ENCODE measurements at regions not wholly inside any gene's neighbourhood (a gene's known extent, or its start where the extent isn't known, plus 50 kb on each side); places are given as distances from the start of the nearest gene placed in this dataset.

- peaks cover 0 to 10% (median 0%) of the 10 kb centered on the region in 5 donors for H3K4me1 ChIP-seq (ENCODE audit: control insufficient read depth in 5 of 5, insufficient read depth in 5 of 5, low read length in 5 of 5)
- ATAC-seq (ENCODE audit: insufficient read depth, low FRiP score): no peak
- no peak overlapping the region for H3K27ac ChIP-seq (ENCODE audit: low read depth in 1 of 2, low read length in 1 of 2)
- no peak for TF ChIP-seq CTCF (IDR thresholded peaks at IDR 0.05; ENCODE audit: control extremely low read depth, extremely low read depth)
- WGBS, 2 donors: 78 to 88% methylated on average over 5 of the region's 5 CpGs
- no peaks in the 10 kb centered on the region for H3K36me3 ChIP-seq (ENCODE audit: control insufficient read depth in 4 of 4, insufficient read depth in 4 of 4, low read length in 4 of 4)
- H3K27me3 ChIP-seq (ENCODE audit: control insufficient read depth in 3 of 3, insufficient read depth in 3 of 3, low read length in 2 of 3): no peaks in the 10 kb centered on the region
- no peaks in the 10 kb centered on the region for H3K9me3 ChIP-seq (ENCODE audit: control insufficient read depth in 4 of 4, insufficient read depth in 3 of 4, low read length in 3 of 4)
- H3K4me3 ChIP-seq: no peak overlapping the region
- no peak for DNase-seq
- H3K9ac ChIP-seq (ENCODE audit: insufficient read depth in 1 of 2, low read length in 2 of 2): no peak overlapping the region
Measured at GRCh38 chr1:69288416-69288815, 279.3 kb upstream of the LRRC7 start.

- H3K4me1 ChIP-seq (ENCODE audit: control insufficient read depth in 5 of 5, insufficient read depth in 5 of 5, low read length in 5 of 5): no peaks in the 10 kb centered on the region
Measured at GRCh38 chr1:69290291-69290690, 277.4 kb upstream of the LRRC7 start.

GRCh38 chr1:69291541-69291940, 276.2 kb upstream of the LRRC7 start:
- no peaks in the 10 kb centered on the region for H3K27me3 ChIP-seq (ENCODE audit: control insufficient read depth in 3 of 3, insufficient read depth in 3 of 3, low read length in 2 of 3)
- no peak overlapping the region for H3K27ac ChIP-seq (ENCODE audit: low read depth in 1 of 2, low read length in 1 of 2)
- no peak for DNase-seq
- ATAC-seq (ENCODE audit: insufficient read depth, low FRiP score): no peak
- no peaks in the 10 kb centered on the region for H3K9me3 ChIP-seq (ENCODE audit: control insufficient read depth in 4 of 4, insufficient read depth in 3 of 4, low read length in 3 of 4)
- TF ChIP-seq CTCF (IDR thresholded peaks at IDR 0.05; ENCODE audit: control extremely low read depth, extremely low read depth): no peak
- no peak overlapping the region for H3K4me3 ChIP-seq
- H3K4me1 ChIP-seq (ENCODE audit: control insufficient read depth in 5 of 5, insufficient read depth in 5 of 5, low read length in 5 of 5): no peaks in the 10 kb centered on the region
- H3K36me3 ChIP-seq (ENCODE audit: control insufficient read depth in 4 of 4, insufficient read depth in 4 of 4, low read length in 4 of 4): no peaks in the 10 kb centered on the region
- 77 to 87% methylated on average over 4 of the region's 4 CpGs for WGBS, 2 donors
- no peak overlapping the region for H3K9ac ChIP-seq (ENCODE audit: insufficient read depth in 1 of 2, low read length in 2 of 2)

More at GRCh38 chr1:69290291-69290690, 277.4 kb upstream of the LRRC7 start:
- TF ChIP-seq CTCF (IDR thresholded peaks at IDR 0.05; ENCODE audit: control extremely low read depth, extremely low read depth): no peak
- WGBS, 2 donors: 25 to 34% methylated on average over 1 of the region's 1 CpG
- no peak overlapping the region for H3K4me3 ChIP-seq
- H3K27me3 ChIP-seq (ENCODE audit: control insufficient read depth in 3 of 3, insufficient read depth in 3 of 3, low read length in 2 of 3): no peaks in the 10 kb centered on the region
- H3K9ac ChIP-seq (ENCODE audit: insufficient read depth in 1 of 2, low read length in 2 of 2): no peak overlapping the region
- H3K36me3 ChIP-seq (ENCODE audit: control insufficient read depth in 4 of 4, insufficient read depth in 4 of 4, low read length in 4 of 4): no peaks in the 10 kb centered on the region
- H3K27ac ChIP-seq (ENCODE audit: low read depth in 1 of 2, low read length in 1 of 2): no peak overlapping the region
- ATAC-seq (ENCODE audit: insufficient read depth, low FRiP score) (no peak), DNase-seq (no peak)
- H3K9me3 ChIP-seq (ENCODE audit: control insufficient read depth in 4 of 4, insufficient read depth in 3 of 4, low read length in 3 of 4): no peaks in the 10 kb centered on the region

GRCh38 chr1:69292833-69293232, 274.9 kb upstream of the LRRC7 start:
- Histone ChIP-seq H3K4me3 (no peak overlapping the region), H3K9ac (ENCODE audit: insufficient read depth in 1 of 2, low read length in 2 of 2) (no peak overlapping the region), H3K27ac (ENCODE audit: low read depth in 1 of 2, low read length in 1 of 2) (no peak overlapping the region), H3K4me1 (ENCODE audit: control insufficient read depth in 5 of 5, insufficient read depth in 5 of 5, low read length in 5 of 5) (no peaks in the 10 kb centered on the region), H3K9me3 (ENCODE audit: control insufficient read depth in 4 of 4, insufficient read depth in 3 of 4, low read length in 3 of 4) (no peaks in the 10 kb centered on the region), H3K36me3 (ENCODE audit: control insufficient read depth in 4 of 4, insufficient read depth in 4 of 4, low read length in 4 of 4) (no peaks in the 10 kb centered on the region), H3K27me3 (ENCODE audit: control insufficient read depth in 3 of 3, insufficient read depth in 3 of 3, low read length in 2 of 3) (no peaks in the 10 kb centered on the region)
- no peak for TF ChIP-seq CTCF (IDR thresholded peaks at IDR 0.05; ENCODE audit: control extremely low read depth, extremely low read depth)
- DNase-seq: no peak
- WGBS, 2 donors: 92 to 96% methylated on average over 3 of the region's 3 CpGs
- no peak for ATAC-seq (ENCODE audit: insufficient read depth, low FRiP score)
